Parathyroid adenoma (tissue), 2 donors: ENCODE measurements at regions not wholly inside any gene's neighbourhood (a gene's known extent, or its start where the extent isn't known, plus 50 kb on each side); places are given as distances from the start of the nearest gene placed in this dataset.

ENCODE experiments used
- H2AFZ ChIP-seq: fragments of 300-600 bp; sonication (generic); one replicate; pipeline ENCODE4 v1.7.0; 2017; ENCODE audit warnings: antibody characterized with exemption, mild to moderate bottlenecking
- H3K27ac ChIP-seq: fragments of 300-600 bp; sonication (generic); one replicate; pipeline ENCODE4 v1.7.0; 2017
- H3K27me3 ChIP-seq: fragments of 300-600 bp; sonication (generic); one replicate; pipeline ENCODE4 v1.7.0; 2017; ENCODE audit warnings: low read length; ENCODE audit not compliant: control insufficient read depth, insufficient read depth
- H3K36me3 ChIP-seq: fragments of 300-600 bp; sonication (generic); one replicate; pipeline ENCODE4 v1.7.0; 2017; ENCODE audit warnings: low read length; ENCODE audit not compliant: control insufficient read depth, insufficient read depth
- H3K4me1 ChIP-seq: fragments of 300-600 bp; sonication (generic); one replicate; pipeline ENCODE4 v1.7.0; 2017; ENCODE audit warnings: control low read depth
- H3K4me2 ChIP-seq: fragments of 300-600 bp; sonication (generic); one replicate; pipeline ENCODE4 v1.7.0; 2017; ENCODE audit warnings: low read length
- H3K4me3 ChIP-seq: fragments of 300-600 bp; sonication (generic); one replicate; pipeline ENCODE4 v1.7.0; 2017; ENCODE audit warnings: low read depth, low read length
- H3K79me2 ChIP-seq: fragments of 300-600 bp; sonication (generic); one replicate; pipeline ENCODE4 v1.7.0; 2017; ENCODE audit warnings: control low read depth
- H3K9ac ChIP-seq: fragments of 300-600 bp; sonication (generic); one replicate; pipeline ENCODE4 v1.7.0; 2017; ENCODE audit warnings: mild to moderate bottlenecking
- H3K9me3 ChIP-seq: fragments of 300-600 bp; sonication (generic); one replicate; pipeline ENCODE4 v1.7.0; 2017; ENCODE audit warnings: low read length; ENCODE audit not compliant: control insufficient read depth
- CTCF ChIP-seq: fragments of 300-600 bp; sonication (generic); IDR thresholded peaks from one replicate; pipeline ENCODE4 v1.7.0; 2017; ENCODE audit warnings: antibody characterized with exemption, mild to moderate bottlenecking
- donor health status: primary hyperparathyroidism.

DNA sequence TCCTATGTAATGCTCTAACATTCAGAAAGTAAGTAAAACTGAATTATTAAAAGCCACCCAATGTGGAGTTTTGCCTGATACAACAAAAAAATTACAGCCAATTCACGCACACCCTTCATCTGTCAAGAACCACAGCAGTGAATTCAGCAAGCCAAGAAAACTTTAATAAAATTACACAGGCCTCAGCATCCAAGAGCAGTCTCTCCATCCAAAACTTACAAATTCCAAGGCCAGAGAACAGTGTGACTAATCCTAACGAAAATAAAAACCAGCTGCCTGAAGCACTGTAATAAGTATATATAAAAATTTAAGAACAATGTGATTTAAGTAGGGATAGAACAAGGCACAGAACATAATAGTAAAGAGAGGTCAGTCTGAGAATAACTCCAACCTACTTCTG is 54.2 kb downstream of the SIX6 start:
- Histone ChIP-seq H3K27ac (no peak overlapping the region), H3K4me1 (peaks cover 3% of the 10 kb centered on the region), H3K79me2 (no peaks in the 10 kb centered on the region), H3K9ac (no peak overlapping the region), H3K36me3 (no peaks in the 10 kb centered on the region), H2AFZ (no peak overlapping the region), H3K9me3 (no peaks in the 10 kb centered on the region), H3K27me3 (no peaks in the 10 kb centered on the region), H3K4me3 (no peak overlapping the region), H3K4me2 (no peak overlapping the region)
- TF ChIP-seq CTCF = no peak

DNA sequence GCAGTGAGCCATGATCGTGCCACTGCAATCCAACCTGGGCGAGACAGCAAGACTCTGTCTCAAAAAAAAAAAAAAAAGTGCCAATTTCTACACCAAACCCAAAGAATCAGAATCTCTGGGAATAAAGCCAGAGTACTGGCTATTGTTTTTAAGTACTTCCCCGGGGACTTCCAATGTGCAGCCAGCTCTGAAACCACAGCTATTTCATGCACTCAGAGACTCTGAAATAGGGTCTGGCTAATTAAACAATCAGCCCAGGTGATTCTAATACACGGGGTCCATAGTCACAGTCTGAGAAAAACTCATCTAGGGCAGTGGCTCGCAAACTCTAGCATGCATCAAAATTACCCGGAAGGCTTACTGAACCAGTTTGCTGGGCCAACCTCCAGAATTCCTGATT is 56.3 kb downstream of the SIX6 start:
- no peak for TF ChIP-seq CTCF
- no peak overlapping the region for H3K27ac ChIP-seq
- H3K27me3 ChIP-seq = no peaks in the 10 kb centered on the region
- no peaks in the 10 kb centered on the region for H3K79me2 ChIP-seq
- no peak overlapping the region for H3K4me3 ChIP-seq
- H3K4me1 ChIP-seq = peaks cover 3% of the 10 kb centered on the region
- no peak overlapping the region for H2AFZ ChIP-seq
- no peak overlapping the region for H3K4me2 ChIP-seq
- H3K9me3 ChIP-seq = no peaks in the 10 kb centered on the region
- no peaks in the 10 kb centered on the region for H3K36me3 ChIP-seq
- H3K9ac ChIP-seq = no peak overlapping the region

GRCh38 chr14:60566101-60566500 is 57.2 kb downstream of the SIX6 start:
- peaks cover 3% of the 10 kb centered on the region for H3K4me1 ChIP-seq
- H3K9me3 ChIP-seq = no peaks in the 10 kb centered on the region
- H3K4me3 ChIP-seq = no peak overlapping the region
- H3K79me2 ChIP-seq = no peaks in the 10 kb centered on the region
- no peak for TF ChIP-seq CTCF
- no peaks in the 10 kb centered on the region for H3K27me3 ChIP-seq
- no peak overlapping the region for H3K4me2 ChIP-seq
- no peak overlapping the region for H2AFZ ChIP-seq
- no peak overlapping the region for H3K9ac ChIP-seq
- no peaks in the 10 kb centered on the region for H3K36me3 ChIP-seq
- no peak overlapping the region for H3K27ac ChIP-seq

DNA sequence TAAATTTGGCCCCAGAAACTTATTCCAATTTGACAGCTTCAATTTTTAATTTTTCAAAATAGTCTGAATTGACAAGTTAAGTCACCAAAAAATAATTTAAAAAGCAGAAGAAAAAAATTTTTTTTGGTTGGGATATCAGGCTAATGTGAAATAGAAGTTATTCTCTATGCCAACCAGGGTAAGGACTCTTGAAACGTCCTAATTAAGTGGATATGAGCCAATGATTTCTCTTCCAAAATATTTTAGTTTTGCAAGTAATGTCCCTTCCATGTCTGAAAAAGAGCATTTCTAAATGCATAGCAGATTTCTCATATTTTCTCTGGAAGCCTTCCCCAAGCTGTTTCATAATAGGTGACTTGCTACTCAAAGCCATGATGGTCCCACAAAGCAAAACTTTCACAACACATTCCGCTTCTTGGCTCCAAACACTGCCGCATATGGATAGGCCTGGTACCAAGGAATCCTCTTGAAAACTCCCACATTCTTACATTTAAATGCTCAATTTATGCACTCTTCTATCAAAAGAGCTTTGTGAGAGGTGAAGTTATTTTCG is 65.1 kb downstream of the SIX6 start:
- no peak for TF ChIP-seq CTCF
- no peaks in the 10 kb centered on the region for H3K36me3 ChIP-seq
- no peak overlapping the region for H3K4me2 ChIP-seq
- no peaks in the 10 kb centered on the region for H3K79me2 ChIP-seq
- no peaks in the 10 kb centered on the region for H3K9me3 ChIP-seq
- no peak overlapping the region for H2AFZ ChIP-seq
- H3K27ac ChIP-seq = no peak overlapping the region
- no peaks in the 10 kb centered on the region for H3K4me1 ChIP-seq
- no peak overlapping the region for H3K9ac ChIP-seq
- H3K27me3 ChIP-seq = no peaks in the 10 kb centered on the region
- H3K4me3 ChIP-seq = no peak overlapping the region

- H3K4me1 ChIP-seq = no peaks in the 10 kb centered on the region
- H2AFZ ChIP-seq = no peak overlapping the region
- H3K27ac ChIP-seq = no peak overlapping the region
- no peak overlapping the region for H3K4me2 ChIP-seq
- H3K79me2 ChIP-seq = no peaks in the 10 kb centered on the region
- H3K36me3 ChIP-seq = no peaks in the 10 kb centered on the region
- no peak overlapping the region for H3K9ac ChIP-seq
- no peaks in the 10 kb centered on the region for H3K27me3 ChIP-seq
- no peak for TF ChIP-seq CTCF
- no peaks in the 10 kb centered on the region for H3K9me3 ChIP-seq
- no peak overlapping the region for H3K4me3 ChIP-seq
Observed at GRCh38 chr14:60575008-60575407, 66.1 kb downstream of the SIX6 start.
